ENCODE measurements at regions not wholly inside any gene's neighbourhood (a gene's known extent, or its start where the extent isn't known, plus 50 kb on each side); places are given as distances from the start of the nearest gene placed in this dataset.

DNA sequence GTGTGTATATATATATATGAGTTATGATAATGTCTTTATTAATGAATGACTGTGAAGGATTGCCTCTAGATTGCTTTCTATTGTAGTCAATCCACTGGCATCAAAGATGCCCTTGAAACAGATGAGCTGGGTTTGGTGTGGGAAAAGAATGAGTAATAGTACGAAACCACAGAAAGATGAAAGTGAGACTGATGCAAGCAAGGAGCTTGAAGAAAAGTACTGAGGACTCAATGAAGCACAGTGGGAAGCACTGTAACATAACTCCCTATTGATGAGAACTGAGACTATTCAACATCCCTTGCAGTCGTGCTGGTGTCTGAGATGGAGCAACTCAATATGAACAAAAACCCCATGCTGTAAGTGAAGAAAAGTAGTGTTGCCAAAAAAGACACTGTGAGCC, 1794.2 kb downstream of the SLITRK5 start:
- Histone ChIP-seq H3K27ac (ENCODE audit: extremely low read depth, low read depth, low read length) (no peak overlapping the region), H3K4me1 (ENCODE audit: control insufficient read depth, insufficient read depth, low read length) (no peaks in the 10 kb centered on the region), H3K4me3 (ENCODE audit: low read depth, low read length) (no peak overlapping the region), H3K9me3 (ENCODE audit: control insufficient read depth, insufficient read depth, low read depth, low read length) (no peaks in the 10 kb centered on the region), H3K36me3 (ENCODE audit: control insufficient read depth in 2 of 2, insufficient read depth in 1 of 2, low read length in 2 of 2) (no peaks in the 10 kb centered on the region)
- POLR2A ChIA-PET: no interaction called here
- TF ChIP-seq ZNF510 (tag by site-specific recombination; IDR thresholded peaks at IDR 0.05; ENCODE audit: insufficient replicate concordance) (no peak), ZSCAN23 (tag by site-specific recombination; IDR thresholded peaks at IDR 0.05) (no peak), ZNF239 (tag by site-specific recombination; IDR thresholded peaks at IDR 0.05) (no peak), ZBTB7A (tag by site-specific recombination; IDR thresholded peaks at IDR 0.05; ENCODE audit: low read depth) (no peak), ZNF354C (tag by site-specific recombination; IDR thresholded peaks at IDR 0.05; ENCODE audit: borderline replicate concordance, low read depth) (no peak), ZNF704 (tag by site-specific recombination; IDR thresholded peaks at IDR 0.05) (no peak), ZBTB8A (tag by site-specific recombination; IDR thresholded peaks at IDR 0.05) (no peak), ZNF19 (tag by site-specific recombination; IDR thresholded peaks at IDR 0.05; ENCODE audit: low read depth) (no peak), TRIM28 (IDR thresholded peaks at IDR 0.05; ENCODE audit: borderline replicate concordance, low read length) (no peak), FEZF1 (tag by site-specific recombination; IDR thresholded peaks at IDR 0.05) (no peak), HOXA7 (CRISPR knock-in tag; IDR thresholded peaks at IDR 0.05; ENCODE audit: borderline replicate concordance) (no peak), ZNF274 (IDR thresholded peaks at IDR 0.05; ENCODE audit: low read length) (no peak), ZNF274 (tag by site-specific recombination; IDR thresholded peaks at IDR 0.05; ENCODE audit: borderline replicate concordance) (no peak), ZFP3 (tag by site-specific recombination; IDR thresholded peaks at IDR 0.05; ENCODE audit: low read depth) (no peak), ZNF707 (tag by site-specific recombination; IDR thresholded peaks at IDR 0.05) (no peak), ZBTB10 (tag by site-specific recombination; IDR thresholded peaks at IDR 0.05) (no peak)
- TF ChIP-seq, protein P1, sequence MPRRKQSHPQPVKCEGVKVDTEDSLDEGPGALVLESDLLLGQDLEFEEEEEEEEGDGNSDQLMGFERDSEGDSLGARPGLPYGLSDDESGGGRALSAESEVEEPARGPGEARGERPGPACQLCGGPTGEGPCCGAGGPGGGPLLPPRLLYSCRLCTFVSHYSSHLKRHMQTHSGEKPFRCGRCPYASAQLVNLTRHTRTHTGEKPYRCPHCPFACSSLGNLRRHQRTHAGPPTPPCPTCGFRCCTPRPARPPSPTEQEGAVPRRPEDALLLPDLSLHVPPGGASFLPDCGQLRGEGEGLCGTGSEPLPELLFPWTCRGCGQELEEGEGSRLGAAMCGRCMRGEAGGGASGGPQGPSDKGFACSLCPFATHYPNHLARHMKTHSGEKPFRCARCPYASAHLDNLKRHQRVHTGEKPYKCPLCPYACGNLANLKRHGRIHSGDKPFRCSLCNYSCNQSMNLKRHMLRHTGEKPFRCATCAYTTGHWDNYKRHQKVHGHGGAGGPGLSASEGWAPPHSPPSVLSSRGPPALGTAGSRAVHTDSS (tag by site-specific recombination; IDR thresholded peaks at IDR 0.05): no peak
- TF ChIP-seq, protein P2, sequence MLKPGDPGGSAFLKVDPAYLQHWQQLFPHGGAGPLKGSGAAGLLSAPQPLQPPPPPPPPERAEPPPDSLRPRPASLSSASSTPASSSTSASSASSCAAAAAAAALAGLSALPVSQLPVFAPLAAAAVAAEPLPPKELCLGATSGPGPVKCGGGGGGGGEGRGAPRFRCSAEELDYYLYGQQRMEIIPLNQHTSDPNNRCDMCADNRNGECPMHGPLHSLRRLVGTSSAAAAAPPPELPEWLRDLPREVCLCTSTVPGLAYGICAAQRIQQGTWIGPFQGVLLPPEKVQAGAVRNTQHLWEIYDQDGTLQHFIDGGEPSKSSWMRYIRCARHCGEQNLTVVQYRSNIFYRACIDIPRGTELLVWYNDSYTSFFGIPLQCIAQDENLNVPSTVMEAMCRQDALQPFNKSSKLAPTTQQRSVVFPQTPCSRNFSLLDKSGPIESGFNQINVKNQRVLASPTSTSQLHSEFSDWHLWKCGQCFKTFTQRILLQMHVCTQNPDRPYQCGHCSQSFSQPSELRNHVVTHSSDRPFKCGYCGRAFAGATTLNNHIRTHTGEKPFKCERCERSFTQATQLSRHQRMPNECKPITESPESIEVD (tag by site-specific recombination; IDR thresholded peaks at IDR 0.05): no peak
- TF ChIP-seq, protein P3, sequence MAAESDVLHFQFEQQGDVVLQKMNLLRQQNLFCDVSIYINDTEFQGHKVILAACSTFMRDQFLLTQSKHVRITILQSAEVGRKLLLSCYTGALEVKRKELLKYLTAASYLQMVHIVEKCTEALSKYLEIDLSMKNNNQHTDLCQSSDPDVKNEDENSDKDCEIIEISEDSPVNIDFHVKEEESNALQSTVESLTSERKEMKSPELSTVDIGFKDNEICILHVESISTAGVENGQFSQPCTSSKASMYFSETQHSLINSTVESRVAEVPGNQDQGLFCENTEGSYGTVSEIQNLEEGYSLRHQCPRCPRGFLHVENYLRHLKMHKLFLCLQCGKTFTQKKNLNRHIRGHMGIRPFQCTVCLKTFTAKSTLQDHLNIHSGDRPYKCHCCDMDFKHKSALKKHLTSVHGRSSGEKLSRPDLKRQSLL (tag by site-specific recombination; IDR thresholded peaks at IDR 0.05): no peak
- TF ChIP-seq, protein P4, sequence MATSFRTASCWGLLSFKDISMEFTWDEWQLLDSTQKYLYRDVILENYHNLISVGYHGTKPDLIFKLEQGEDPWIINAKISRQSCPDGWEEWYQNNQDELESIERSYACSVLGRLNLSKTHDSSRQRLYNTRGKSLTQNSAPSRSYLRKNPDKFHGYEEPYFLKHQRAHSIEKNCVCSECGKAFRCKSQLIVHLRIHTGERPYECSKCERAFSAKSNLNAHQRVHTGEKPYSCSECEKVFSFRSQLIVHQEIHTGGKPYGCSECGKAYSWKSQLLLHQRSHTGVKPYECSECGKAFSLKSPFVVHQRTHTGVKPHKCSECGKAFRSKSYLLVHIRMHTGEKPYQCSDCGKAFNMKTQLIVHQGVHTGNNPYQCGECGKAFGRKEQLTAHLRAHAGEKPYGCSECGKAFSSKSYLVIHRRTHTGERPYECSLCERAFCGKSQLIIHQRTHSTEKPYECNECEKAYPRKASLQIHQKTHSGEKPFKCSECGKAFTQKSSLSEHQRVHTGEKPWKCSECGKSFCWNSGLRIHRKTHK (tag by site-specific recombination; IDR thresholded peaks at IDR 0.05): no peak
- CTCF ChIA-PET: interaction anchor here (0.7 kb wide), 1 partner anchor 85 kb away, joined by 3 read pairs; no protein-coding TSS in a partner anchor

Data from HEK293 (cell line).